Non-pigmented ciliary epithelial cell (primary cell): ENCODE measurements at regions not wholly inside any gene's neighbourhood (a gene's known extent, or its start where the extent isn't known, plus 50 kb on each side); places are given as distances from the start of the nearest gene placed in this dataset.
"Not testable (repeated sequence)": the region's sequence is repeated elsewhere in the genome, so short reads cannot be mapped to it uniquely, and the experiment has no call there.

ENCODE experiments used
- DNase-seq: peaks from one replicate; pipeline ENCODE4 v3.0.0-alpha.2; 2010; ENCODE audit warnings: low read depth

DNA sequence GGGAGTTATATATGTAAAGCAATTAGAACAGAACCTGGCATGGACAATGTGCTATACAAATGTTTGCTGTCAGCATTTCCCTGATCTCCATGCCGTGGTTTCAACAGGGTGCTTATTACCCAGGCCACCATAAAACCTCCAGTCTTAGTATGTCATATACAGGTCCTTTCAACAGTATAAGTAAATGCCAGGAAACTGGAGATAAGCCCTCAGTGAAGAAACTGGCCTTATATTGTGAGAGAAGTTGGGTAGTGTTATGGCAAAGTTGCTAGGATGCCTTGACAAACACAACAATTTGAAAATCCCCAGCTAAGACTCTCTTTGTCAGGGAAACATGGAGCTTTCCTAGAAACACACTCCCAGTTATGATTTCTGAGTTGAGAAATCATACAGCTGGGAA lies 850.2 kb upstream of the ADAMTS5 start:
- no peak for DNase-seq

GRCh38 chr21:27816301-27816700 lies 849.4 kb upstream of the ADAMTS5 start:
- DNase-seq: no peak

DNA sequence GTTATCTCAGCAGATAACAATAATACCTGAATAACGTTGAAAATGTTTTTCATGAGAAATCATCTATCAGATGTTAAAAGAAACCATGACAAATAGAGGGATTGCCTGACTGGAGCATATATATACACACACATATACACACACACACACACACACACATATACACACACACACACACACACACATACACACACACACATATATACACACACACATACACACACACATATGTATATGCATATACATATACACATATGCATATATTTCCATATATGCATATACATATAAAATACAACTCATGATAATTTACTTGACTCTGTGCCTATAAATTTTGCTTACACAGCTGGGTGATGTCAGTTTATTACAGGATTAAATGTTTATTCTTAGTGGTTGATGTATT lies 847.3 kb upstream of the ADAMTS5 start:
- no peak for DNase-seq

DNA sequence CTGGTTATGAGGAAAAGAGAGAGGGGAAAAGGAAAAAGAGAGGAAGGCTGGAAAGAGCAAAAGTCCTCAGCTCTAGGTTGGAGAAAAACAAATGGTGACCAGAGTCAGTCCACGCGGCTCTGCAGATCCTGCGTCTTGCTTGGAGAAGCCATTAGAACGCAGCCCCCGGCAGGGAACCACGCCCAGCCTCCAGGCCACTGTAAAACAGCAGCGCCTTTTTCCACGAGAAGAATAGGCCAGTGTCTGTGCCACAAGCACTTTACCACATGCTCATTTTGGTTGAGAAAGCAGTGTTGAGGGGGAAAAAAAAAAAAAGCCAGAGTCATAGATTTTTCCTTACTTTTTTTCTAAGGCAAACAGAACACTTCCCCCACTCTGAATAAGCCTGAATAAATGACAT lies 846.9 kb upstream of the ADAMTS5 start:
- no peak for DNase-seq

GRCh38 chr21:27813344-27813743 lies 846.5 kb upstream of the ADAMTS5 start:
- no peak for DNase-seq

- DNase-seq: no peak
Measured at GRCh38 chr21:27812279-27812678, 845.4 kb upstream of the ADAMTS5 start.

DNA sequence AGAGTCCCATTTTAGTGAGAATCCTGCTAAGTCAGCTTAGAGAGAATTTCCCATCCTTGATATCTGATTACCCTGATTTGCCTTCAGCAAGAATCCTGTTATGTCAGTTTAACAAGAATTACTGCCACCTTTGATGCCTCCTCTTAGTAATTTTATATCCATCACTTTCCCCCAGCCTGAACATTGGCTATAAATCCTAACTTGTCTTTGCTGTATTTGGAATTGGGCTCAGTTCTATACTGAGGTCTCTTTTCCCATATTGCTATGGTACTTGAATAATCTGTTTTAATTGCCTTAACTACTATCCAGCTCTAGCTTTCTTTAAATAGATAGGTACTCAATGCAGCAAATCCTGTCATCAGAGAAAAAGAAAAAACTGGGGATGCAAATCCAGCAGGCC lies 842.0 kb upstream of the ADAMTS5 start:
- DNase-seq: no peak

GRCh38 chr21:27807596-27807995 lies 840.7 kb upstream of the ADAMTS5 start:
- no peak for DNase-seq

DNA sequence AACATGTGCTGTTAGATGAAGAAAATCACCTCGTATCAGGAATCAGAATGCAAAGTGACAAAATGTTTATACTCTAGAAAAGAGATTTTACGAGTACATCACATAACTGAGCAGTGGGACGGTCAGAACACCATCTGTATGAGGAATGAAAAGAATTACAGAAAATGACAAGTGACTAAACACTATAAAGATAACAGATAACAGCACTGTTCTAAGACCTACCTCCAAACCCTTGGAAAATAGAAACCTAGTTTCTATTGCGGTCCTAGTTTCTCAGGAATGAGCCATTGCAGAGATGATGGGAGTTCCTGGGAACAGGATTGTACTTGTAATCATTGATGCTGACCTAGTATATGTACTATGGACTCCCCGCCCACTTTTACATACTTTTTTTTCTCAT lies 839.4 kb upstream of the ADAMTS5 start:
- DNase-seq: no peak

DNA sequence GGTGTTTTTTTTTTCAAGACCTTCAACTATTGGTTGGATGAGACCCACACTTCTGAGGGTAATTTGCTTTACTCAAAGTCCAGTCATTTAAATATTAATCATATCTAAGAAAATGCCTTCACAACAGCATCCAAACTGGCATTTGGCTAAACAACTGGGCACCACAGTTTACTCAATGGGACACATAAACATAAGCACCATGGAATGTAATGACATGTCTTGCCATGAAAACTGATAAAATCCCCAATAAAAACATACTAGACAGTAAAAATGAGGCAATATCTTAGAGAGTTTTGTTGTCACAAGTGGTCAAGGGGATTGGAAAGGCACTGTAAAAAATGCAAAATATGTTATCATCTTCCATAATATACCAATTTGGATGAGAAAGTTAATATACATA lies 838.8 kb upstream of the ADAMTS5 start:
- no peak for DNase-seq

GRCh38 chr21:27804515-27804914 lies 837.6 kb upstream of the ADAMTS5 start:
- no peak for DNase-seq

- no peak for DNase-seq
Measured at GRCh38 chr21:27803571-27803970, 836.7 kb upstream of the ADAMTS5 start.

- no peak for DNase-seq
Measured at GRCh38 chr21:27802816-27803475, 836.1 kb upstream of the ADAMTS5 start.

DNA sequence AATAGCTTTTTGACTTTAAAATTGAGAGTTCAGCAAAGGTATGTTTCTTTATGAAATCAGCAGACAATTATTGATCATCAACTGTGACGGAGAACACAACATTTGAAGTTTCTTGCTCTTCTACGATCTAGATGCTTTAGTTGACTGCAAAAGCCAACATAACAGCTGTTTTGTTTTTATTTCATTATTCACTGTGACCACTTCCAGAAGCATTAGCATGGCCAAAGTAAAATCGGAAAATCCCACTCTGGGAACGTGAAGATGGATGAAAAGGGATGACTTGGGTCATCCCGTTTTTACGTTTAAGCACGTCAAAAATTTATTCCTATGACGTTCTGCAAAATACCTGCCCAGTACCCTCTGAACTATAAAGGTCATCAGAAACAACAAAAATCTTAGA lies 833.0 kb upstream of the ADAMTS5 start:
- no peak for DNase-seq

GRCh38 chr21:27796106-27796505 lies 829.2 kb upstream of the ADAMTS5 start:
- no peak for DNase-seq

DNA sequence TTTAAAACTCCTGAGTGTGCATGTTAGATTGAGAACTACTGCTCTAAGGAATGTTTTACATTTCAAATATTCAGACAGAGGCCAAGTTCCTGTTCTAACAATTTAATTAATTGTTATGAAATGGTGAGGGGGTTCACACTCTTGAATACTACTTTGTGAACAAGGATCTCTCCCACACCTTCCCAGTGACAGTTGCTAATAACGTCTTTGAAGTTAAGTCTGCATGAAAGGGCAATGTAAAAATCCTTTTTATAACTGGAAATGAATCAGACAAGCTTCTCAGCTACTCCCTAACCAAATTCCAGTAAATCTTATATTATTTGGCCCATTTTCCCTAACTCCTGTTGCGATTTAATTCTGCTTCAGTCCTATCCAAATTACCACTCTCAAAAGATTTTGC lies 828.5 kb upstream of the ADAMTS5 start:
- DNase-seq: no peak

GRCh38 chr21:27793901-27794300 lies 827.0 kb upstream of the ADAMTS5 start:
- no peak for DNase-seq

DNA sequence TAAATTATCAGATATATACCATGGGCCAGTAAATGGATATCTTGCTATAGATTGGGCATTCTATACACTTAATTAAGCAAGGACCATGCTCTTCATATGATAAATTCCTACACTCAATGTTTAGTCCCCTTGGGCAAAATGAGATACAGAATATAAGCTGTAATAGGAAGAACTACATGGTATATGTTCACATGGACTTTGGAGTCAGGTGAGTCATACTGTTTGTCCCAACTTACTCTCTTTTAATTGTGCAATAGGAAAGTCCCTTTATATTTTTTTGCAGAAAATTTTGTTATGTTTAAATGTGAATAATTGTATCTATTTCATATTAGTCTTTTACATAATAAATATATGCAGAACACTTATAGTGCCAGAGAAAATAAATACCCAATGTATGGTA lies 820.2 kb upstream of the ADAMTS5 start:
- no peak for DNase-seq

- DNase-seq: no peak
Measured at GRCh38 chr21:27779606-27780005, 812.7 kb upstream of the ADAMTS5 start.

DNA sequence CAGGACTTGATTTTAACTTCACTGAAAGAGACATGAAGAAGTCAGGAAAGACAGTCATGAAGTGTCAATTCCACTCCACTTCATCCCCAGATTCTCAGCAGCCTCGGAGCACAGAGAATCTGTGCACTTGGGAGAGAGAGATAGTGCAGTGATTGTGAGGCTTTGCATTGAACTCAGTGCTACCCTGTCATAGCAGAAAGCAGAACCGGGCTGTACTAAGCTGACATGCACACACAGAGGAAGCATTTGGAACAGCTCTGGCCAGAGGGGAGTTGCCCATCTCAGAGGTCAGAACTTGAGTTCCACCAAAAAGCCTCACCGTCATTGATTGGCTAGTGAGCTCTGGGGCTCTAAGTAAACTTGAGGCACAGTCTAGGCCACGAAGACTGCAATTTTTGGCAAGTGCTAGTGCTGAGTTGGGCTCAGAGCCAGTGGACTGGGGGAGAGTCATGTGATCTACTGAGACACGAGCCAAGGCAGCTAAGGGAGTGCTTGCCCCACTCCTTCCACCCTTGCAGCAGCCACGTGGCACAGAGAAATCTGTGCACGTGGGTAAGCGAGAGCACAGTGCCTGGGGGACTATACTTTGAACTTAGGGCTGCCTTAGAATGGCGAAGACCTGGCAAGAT lies 810.2 kb upstream of the ADAMTS5 start:
- no peak for DNase-seq

- DNase-seq: no peak
Measured at GRCh38 chr21:27772816-27773215, 805.9 kb upstream of the ADAMTS5 start.

DNA sequence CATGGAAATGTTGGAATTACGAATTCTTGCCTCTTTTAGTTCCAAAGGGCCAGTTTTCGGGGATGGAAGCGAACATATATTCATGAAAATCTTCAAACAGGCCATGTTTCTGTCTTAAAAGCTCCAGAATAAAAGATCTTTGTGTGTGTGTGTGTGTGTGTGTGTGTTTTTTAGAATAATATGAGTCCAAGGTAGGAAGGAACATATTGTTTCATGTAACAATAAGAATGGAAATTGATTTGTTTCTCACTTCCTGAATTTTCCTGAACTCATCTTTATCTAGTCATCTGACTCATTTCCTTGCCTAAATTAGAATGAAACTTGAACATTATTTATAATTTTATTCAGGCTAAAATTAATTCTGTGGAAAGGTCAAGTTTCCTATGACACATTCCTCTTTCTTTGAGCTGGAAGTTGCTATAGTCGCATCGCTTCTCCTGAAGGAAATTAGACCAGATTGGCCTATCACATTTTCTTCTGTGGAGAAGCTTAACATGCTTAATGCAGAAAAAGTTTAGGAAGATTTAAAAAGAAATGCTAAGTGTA lies 805.1 kb upstream of the ADAMTS5 start:
- no peak for DNase-seq

DNA sequence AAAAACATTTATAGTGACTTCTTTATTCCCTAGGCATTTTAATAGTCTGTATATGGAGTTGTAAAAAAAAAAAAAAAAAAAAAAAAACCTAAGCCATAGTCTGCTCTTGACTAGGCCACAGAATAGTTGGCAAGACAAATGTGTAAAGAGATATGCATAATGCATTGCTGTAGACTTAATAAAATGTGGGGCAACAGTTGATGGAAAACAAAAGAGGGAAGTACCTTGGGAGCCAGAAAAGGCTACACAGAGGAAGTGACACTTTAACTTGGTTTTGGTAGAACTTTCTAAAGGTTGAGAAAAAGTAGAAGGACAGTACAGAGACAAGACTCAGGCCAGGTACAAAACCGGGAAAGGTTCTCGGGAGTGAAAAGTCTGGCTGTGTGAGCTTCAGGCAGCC lies 802.9 kb upstream of the ADAMTS5 start:
- no peak for DNase-seq

DNA sequence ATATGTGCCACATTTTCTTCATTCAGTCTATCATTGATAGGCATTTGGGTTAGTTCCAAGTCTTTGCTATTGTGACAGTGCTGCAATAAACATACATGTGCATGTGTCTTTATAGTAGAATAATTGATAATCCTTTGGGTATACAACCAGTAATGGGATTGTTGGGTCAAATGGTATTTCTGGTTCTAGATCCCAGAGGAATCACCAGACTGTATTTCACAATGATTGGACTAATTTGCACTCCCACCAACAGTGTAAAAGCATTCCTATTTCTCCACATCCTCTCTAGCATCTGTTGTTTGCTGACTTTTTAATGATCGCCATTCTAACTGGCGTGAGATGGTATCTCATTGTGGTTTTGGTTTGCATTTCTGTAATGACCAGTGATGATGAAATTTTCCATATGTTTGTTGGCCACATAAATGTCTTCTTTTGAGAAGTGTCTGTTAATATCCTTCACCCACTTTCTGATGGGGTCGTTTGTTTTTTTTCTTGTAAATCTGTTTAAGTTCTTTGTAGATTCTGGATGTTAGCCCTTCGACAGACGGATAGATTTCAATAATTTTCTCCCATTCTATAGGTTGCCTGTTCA lies 801.3 kb upstream of the ADAMTS5 start:
- not testable (repeated sequence) for DNase-seq
